ENCODE measurements at regions not wholly inside any gene's neighbourhood (a gene's known extent, or its start where the extent isn't known, plus 50 kb on each side); places are given as distances from the start of the nearest gene placed in this dataset.

- TF ChIP-seq CTCF (IDR thresholded peaks at IDR 0.05) (no peak), POLR2A (IDR thresholded peaks at IDR 0.05) (no peak)
These were observed 242.9 kb downstream of the VGLL3 start for GRCh38 chr3:86748015-86748414.

All from uterus (tissue), 2 donors.